ENCODE measurements at regions not wholly inside any gene's neighbourhood (a gene's known extent, or its start where the extent isn't known, plus 50 kb on each side); places are given as distances from the start of the nearest gene placed in this dataset.
A peak's percentile ranks its signal among the peaks of the same experiment; 100 is the strongest.

DNA sequence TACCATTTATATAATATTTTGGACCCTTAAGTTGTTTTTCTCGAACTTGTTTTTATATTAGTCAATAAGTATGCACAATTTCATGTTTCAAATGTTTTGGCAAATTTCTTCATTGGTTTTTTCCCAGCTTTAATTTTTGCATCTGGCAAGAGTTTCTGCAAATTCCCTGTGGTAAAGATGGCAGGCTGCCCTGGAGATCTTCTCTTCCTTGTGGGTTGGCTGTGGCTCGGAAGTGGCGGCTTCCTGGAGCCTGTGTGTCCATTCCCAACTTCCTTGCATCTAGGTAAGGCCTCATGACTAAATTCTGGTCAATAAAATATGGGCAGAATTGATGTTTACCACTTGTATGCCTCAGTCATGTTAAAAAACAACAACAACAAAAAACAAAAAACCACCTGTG, 818.6 kb downstream of the EPHA4 start:
- H3K9me3 Mint-ChIP-seq, result peaks cover 12% of the 10 kb centered on the region
- H3K27me3 Mint-ChIP-seq (ENCODE audit: low read depth), result no peaks in the 10 kb centered on the region
- ATAC-seq (no peak), DNase-seq (ENCODE audit: low spot score) (no peak)
- H3K4me1 Mint-ChIP-seq, result peaks cover 24% of the 10 kb centered on the region
- no peaks in the 10 kb centered on the region for H3K36me3 Mint-ChIP-seq
- TF ChIP-seq, protein P1, sequence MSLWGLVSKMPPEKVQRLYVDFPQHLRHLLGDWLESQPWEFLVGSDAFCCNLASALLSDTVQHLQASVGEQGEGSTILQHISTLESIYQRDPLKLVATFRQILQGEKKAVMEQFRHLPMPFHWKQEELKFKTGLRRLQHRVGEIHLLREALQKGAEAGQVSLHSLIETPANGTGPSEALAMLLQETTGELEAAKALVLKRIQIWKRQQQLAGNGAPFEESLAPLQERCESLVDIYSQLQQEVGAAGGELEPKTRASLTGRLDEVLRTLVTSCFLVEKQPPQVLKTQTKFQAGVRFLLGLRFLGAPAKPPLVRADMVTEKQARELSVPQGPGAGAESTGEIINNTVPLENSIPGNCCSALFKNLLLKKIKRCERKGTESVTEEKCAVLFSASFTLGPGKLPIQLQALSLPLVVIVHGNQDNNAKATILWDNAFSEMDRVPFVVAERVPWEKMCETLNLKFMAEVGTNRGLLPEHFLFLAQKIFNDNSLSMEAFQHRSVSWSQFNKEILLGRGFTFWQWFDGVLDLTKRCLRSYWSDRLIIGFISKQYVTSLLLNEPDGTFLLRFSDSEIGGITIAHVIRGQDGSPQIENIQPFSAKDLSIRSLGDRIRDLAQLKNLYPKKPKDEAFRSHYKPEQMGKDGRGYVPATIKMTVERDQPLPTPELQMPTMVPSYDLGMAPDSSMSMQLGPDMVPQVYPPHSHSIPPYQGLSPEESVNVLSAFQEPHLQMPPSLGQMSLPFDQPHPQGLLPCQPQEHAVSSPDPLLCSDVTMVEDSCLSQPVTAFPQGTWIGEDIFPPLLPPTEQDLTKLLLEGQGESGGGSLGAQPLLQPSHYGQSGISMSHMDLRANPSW (CRISPR knock-in tag; conservative IDR thresholded peaks at IDR 0.05; ENCODE audit: low read depth), result no peak
- TF ChIP-seq CBFB (CRISPR knock-in tag; IDR thresholded peaks at IDR 0.05; ENCODE audit: low read depth) (no peak), ELF4 (CRISPR knock-in tag; IDR thresholded peaks at IDR 0.05; ENCODE audit: low read depth) (no peak), ZNF138 (CRISPR knock-in tag; conservative IDR thresholded peaks at IDR 0.05) (no peak), ESRRA (CRISPR knock-in tag; IDR thresholded peaks at IDR 0.05; ENCODE audit: borderline replicate concordance) (no peak)
- TF ChIP-seq, protein P2, sequence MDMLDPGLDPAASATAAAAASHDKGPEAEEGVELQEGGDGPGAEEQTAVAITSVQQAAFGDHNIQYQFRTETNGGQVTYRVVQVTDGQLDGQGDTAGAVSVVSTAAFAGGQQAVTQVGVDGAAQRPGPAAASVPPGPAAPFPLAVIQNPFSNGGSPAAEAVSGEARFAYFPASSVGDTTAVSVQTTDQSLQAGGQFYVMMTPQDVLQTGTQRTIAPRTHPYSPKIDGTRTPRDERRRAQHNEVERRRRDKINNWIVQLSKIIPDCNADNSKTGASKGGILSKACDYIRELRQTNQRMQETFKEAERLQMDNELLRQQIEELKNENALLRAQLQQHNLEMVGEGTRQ (CRISPR knock-in tag; IDR thresholded peaks at IDR 0.05), result no peak
- TF ChIP-seq, protein P3, sequence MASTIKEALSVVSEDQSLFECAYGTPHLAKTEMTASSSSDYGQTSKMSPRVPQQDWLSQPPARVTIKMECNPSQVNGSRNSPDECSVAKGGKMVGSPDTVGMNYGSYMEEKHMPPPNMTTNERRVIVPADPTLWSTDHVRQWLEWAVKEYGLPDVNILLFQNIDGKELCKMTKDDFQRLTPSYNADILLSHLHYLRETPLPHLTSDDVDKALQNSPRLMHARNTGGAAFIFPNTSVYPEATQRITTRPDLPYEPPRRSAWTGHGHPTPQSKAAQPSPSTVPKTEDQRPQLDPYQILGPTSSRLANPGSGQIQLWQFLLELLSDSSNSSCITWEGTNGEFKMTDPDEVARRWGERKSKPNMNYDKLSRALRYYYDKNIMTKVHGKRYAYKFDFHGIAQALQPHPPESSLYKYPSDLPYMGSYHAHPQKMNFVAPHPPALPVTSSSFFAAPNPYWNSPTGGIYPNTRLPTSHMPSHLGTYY (CRISPR knock-in tag; IDR thresholded peaks at IDR 0.05), result no peak
- no peak overlapping the region for H3K27ac Mint-ChIP-seq
- no peak overlapping the region for H3K4me3 Mint-ChIP-seq
- ChIA-PET POLR2A (no interaction called here), CTCF (no interaction called here)

DNA sequence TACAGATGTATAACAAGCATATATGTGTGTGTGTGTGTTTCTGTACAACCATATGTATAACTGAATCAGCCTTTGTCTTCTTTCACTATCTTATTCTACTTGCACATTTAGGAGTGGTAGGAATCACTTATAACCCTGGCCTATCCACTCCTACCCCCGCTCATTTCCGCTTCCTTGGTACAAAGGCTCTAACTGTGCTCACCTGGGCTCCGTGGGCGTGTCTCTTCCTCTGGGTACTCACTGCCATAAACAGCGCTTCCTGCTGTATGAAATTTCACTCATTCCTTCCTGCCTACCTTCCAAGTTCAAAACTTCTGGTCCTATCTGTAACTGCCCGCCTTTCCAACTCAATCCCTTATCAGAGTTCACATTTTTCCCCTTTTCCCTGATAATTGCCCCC, 815.5 kb downstream of the EPHA4 start:
- peaks cover 10% of the 10 kb centered on the region for H3K4me1 Mint-ChIP-seq
- H3K27me3 Mint-ChIP-seq (ENCODE audit: low read depth), result no peaks in the 10 kb centered on the region
- no peaks in the 10 kb centered on the region for H3K36me3 Mint-ChIP-seq
- DNase-seq (ENCODE audit: low spot score) (no peak), ATAC-seq (peak; percentile 75)
- no peak overlapping the region for H3K4me3 Mint-ChIP-seq
- H3K9me3 Mint-ChIP-seq, result peaks cover 5% of the 10 kb centered on the region
- ChIA-PET CTCF (no interaction called here), POLR2A (no interaction called here)
- no peak overlapping the region for H3K27ac Mint-ChIP-seq
- TF ChIP-seq, protein P4, sequence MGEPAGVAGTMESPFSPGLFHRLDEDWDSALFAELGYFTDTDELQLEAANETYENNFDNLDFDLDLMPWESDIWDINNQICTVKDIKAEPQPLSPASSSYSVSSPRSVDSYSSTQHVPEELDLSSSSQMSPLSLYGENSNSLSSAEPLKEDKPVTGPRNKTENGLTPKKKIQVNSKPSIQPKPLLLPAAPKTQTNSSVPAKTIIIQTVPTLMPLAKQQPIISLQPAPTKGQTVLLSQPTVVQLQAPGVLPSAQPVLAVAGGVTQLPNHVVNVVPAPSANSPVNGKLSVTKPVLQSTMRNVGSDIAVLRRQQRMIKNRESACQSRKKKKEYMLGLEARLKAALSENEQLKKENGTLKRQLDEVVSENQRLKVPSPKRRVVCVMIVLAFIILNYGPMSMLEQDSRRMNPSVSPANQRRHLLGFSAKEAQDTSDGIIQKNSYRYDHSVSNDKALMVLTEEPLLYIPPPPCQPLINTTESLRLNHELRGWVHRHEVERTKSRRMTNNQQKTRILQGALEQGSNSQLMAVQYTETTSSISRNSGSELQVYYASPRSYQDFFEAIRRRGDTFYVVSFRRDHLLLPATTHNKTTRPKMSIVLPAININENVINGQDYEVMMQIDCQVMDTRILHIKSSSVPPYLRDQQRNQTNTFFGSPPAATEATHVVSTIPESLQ (CRISPR knock-in tag; IDR thresholded peaks at IDR 0.05), result no peak
- TF ChIP-seq ETV6 (CRISPR knock-in tag; IDR thresholded peaks at IDR 0.05) (no peak), FOXP1 (CRISPR knock-in tag; IDR thresholded peaks at IDR 0.05; ENCODE audit: borderline replicate concordance) (no peak), CREM (CRISPR knock-in tag; IDR thresholded peaks at IDR 0.05) (no peak), NR3C1 (CRISPR knock-in tag; conservative IDR thresholded peaks at IDR 0.05; ENCODE audit: low read depth) (no peak), CBFB (CRISPR knock-in tag; IDR thresholded peaks at IDR 0.05; ENCODE audit: low read depth) (no peak)
- TF ChIP-seq, protein P3 (CRISPR knock-in tag; IDR thresholded peaks at IDR 0.05), result no peak
- TF ChIP-seq, protein P5, sequence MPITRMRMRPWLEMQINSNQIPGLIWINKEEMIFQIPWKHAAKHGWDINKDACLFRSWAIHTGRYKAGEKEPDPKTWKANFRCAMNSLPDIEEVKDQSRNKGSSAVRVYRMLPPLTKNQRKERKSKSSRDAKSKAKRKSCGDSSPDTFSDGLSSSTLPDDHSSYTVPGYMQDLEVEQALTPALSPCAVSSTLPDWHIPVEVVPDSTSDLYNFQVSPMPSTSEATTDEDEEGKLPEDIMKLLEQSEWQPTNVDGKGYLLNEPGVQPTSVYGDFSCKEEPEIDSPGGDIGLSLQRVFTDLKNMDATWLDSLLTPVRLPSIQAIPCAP (CRISPR knock-in tag; IDR thresholded peaks at IDR 0.05), result no peak
- TF ChIP-seq, protein P2 (CRISPR knock-in tag; IDR thresholded peaks at IDR 0.05), result no peak
- TF ChIP-seq, protein P6, sequence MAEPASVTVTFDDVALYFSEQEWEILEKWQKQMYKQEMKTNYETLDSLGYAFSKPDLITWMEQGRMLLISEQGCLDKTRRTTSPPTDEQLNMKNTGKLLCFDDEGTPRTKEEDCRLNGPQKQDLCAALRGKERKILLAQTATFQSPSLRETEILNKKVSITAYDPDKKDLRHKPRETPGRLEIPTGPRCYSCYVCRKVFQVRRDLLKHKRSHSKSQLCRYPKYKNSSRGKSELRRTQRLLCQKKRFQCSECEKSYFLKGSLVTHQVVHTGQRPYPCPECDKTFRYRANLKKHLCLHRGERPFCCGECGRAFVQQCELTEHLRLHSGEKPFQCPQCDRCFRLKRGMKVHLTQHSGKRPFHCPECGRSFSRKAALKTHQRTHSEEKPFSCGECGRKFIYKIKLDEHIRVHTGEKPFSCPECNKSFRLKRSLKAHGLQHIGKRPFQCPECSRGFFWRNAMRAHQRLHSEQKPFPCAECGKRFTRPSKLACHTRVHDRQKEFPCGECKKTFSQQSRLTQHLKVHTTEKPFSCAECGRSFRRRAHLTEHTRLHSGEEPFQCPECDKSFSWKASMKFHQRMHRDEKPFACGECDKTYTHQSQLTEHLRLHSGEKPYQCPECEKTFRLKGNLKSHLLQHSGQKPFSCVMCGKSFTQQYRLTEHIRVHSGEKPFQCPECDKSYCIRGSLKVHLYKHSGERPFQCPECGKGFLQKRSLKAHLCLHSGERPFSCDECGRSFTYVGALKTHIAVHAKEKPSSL (CRISPR knock-in tag; conservative IDR thresholded peaks at IDR 0.05), result no peak
- TF ChIP-seq, protein P7, sequence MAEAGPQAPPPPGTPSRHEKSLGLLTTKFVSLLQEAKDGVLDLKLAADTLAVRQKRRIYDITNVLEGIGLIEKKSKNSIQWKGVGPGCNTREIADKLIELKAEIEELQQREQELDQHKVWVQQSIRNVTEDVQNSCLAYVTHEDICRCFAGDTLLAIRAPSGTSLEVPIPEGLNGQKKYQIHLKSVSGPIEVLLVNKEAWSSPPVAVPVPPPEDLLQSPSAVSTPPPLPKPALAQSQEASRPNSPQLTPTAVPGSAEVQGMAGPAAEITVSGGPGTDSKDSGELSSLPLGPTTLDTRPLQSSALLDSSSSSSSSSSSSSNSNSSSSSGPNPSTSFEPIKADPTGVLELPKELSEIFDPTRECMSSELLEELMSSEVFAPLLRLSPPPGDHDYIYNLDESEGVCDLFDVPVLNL (CRISPR knock-in tag; IDR thresholded peaks at IDR 0.05; ENCODE audit: borderline replicate concordance, low read depth), result no peak
- TF ChIP-seq, protein P8, sequence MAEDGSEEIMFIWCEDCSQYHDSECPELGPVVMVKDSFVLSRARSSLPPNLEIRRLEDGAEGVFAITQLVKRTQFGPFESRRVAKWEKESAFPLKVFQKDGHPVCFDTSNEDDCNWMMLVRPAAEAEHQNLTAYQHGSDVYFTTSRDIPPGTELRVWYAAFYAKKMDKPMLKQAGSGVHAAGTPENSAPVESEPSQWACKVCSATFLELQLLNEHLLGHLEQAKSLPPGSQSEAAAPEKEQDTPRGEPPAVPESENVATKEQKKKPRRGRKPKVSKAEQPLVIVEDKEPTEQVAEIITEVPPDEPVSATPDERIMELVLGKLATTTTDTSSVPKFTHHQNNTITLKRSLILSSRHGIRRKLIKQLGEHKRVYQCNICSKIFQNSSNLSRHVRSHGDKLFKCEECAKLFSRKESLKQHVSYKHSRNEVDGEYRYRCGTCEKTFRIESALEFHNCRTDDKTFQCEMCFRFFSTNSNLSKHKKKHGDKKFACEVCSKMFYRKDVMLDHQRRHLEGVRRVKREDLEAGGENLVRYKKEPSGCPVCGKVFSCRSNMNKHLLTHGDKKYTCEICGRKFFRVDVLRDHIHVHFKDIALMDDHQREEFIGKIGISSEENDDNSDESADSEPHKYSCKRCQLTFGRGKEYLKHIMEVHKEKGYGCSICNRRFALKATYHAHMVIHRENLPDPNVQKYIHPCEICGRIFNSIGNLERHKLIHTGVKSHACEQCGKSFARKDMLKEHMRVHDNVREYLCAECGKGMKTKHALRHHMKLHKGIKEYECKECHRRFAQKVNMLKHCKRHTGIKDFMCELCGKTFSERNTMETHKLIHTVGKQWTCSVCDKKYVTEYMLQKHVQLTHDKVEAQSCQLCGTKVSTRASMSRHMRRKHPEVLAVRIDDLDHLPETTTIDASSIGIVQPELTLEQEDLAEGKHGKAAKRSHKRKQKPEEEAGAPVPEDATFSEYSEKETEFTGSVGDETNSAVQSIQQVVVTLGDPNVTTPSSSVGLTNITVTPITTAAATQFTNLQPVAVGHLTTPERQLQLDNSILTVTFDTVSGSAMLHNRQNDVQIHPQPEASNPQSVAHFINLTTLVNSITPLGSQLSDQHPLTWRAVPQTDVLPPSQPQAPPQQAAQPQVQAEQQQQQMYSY (CRISPR knock-in tag; IDR thresholded peaks at IDR 0.05), result no peak

All from WTC11 (cell line).